ENCODE measurements at regions not wholly inside any gene's neighbourhood (a gene's known extent, or its start where the extent isn't known, plus 50 kb on each side); places are given as distances from the start of the nearest gene placed in this dataset.

- DNase-seq (ENCODE audit: low read depth) = no peak
- TF ChIP-seq CTCF (IDR thresholded peaks at IDR 0.05; ENCODE audit: insufficient read depth, low read depth, low read length) = no peak
- H3K4me3 ChIP-seq (ENCODE audit: low read depth, low read length) = no peak overlapping the region
Measured at GRCh38 chr17:13407381-13407780, 194.3 kb downstream of the HS3ST3A1 start.

- no peak for DNase-seq (ENCODE audit: low read depth)
- no peak overlapping the region for H3K4me3 ChIP-seq (ENCODE audit: low read depth, low read length)
- TF ChIP-seq CTCF (IDR thresholded peaks at IDR 0.05; ENCODE audit: insufficient read depth, low read depth, low read length) = no peak
Measured at GRCh38 chr17:13405807-13406206, 195.9 kb downstream of the HS3ST3A1 start.

- no peak overlapping the region for H3K4me3 ChIP-seq (ENCODE audit: low read depth, low read length)
- TF ChIP-seq CTCF (IDR thresholded peaks at IDR 0.05; ENCODE audit: insufficient read depth, low read depth, low read length) = no peak
- no peak for DNase-seq (ENCODE audit: low read depth)
Measured at GRCh38 chr17:13405080-13405479, 196.6 kb downstream of the HS3ST3A1 start.

- TF ChIP-seq CTCF (IDR thresholded peaks at IDR 0.05; ENCODE audit: insufficient read depth, low read depth, low read length) = no peak
- no peak overlapping the region for H3K4me3 ChIP-seq (ENCODE audit: low read depth, low read length)
- DNase-seq (ENCODE audit: low read depth) = no peak
Measured at GRCh38 chr17:13403982-13404946, 197.5 kb downstream of the HS3ST3A1 start.

GRCh38 chr17:13400491-13400890, 201.2 kb downstream of the HS3ST3A1 start:
- no peak for TF ChIP-seq CTCF (IDR thresholded peaks at IDR 0.05; ENCODE audit: insufficient read depth, low read depth, low read length)
- H3K4me3 ChIP-seq (ENCODE audit: low read depth, low read length) = no peak overlapping the region
- no peak for DNase-seq (ENCODE audit: low read depth)

- no peak for TF ChIP-seq CTCF (IDR thresholded peaks at IDR 0.05; ENCODE audit: insufficient read depth, low read depth, low read length)
- H3K4me3 ChIP-seq (ENCODE audit: low read depth, low read length) = no peak overlapping the region
- DNase-seq (ENCODE audit: low read depth) = no peak
Measured at GRCh38 chr17:13398853-13399252, 202.9 kb downstream of the HS3ST3A1 start.
